Liver (tissue), 3 donors: ENCODE measurements at regions not wholly inside any gene's neighbourhood (a gene's known extent, or its start where the extent isn't known, plus 50 kb on each side); places are given as distances from the start of the nearest gene placed in this dataset.

ENCODE experiments used
- EGR1 ChIP-seq, 2 donors: IDR thresholded peaks; 2 replicates each; pipeline ENCODE4 v1.6.1; 2016 to 2018; ENCODE audit warnings: antibody characterized with exemption in 2 of 2, low read depth in 2 of 2
- RAD21 ChIP-seq, 2 donors: IDR thresholded peaks; 2 replicates each; pipeline ENCODE4 v1.6.1; 2016; ENCODE audit warnings: antibody characterized with exemption in 2 of 2, mild to moderate bottlenecking in 2 of 2
- TAF1 ChIP-seq: conservative IDR thresholded peaks from 2 replicates; pipeline ENCODE4 v1.6.1; 2016; ENCODE audit warnings: antibody characterized with exemption, mild to moderate bottlenecking
- YY1 ChIP-seq: IDR thresholded peaks from 2 replicates; pipeline ENCODE4 v1.6.1; 2016; ENCODE audit warnings: antibody characterized with exemption, mild to moderate bottlenecking
- TF ChIP-seq, protein P1 (sequence below): fragments of 150-350 bp; IDR thresholded peaks from 2 replicates; pipeline ENCODE4 v1.5.1; 2017; ENCODE audit warnings: improper control_type of control experiment, low read depth, low read length; ENCODE audit not compliant: missing input control
- TF ChIP-seq, protein P2 (sequence below): IDR thresholded peaks from 2 replicates; pipeline ENCODE4 v1.6.1; 2016; ENCODE audit warnings: antibody characterized with exemption
- donor health status: healthy.
- donor health status: healthy.

DNA sequence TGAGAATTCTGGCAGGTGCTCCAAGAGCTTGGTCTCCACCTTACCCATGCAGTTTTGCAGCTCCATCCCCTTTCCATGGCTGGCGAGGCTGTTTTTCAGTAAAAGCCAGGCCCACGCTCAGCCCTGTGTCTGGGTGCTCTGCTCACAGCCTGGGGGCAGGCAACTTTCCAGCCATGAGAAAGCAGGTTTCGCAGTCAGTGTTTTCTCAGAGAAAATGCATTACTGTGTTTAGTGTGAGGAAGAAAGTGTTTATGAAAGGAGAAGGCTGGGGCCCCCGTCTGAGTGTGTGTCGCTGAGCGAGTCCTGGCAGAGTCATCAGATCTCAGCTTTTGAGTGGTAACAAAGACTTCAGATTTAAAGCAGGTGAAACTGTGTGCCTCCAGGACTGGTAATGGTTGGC is 248.1 kb downstream of the IRX1 start:
- TF ChIP-seq, protein P1, sequence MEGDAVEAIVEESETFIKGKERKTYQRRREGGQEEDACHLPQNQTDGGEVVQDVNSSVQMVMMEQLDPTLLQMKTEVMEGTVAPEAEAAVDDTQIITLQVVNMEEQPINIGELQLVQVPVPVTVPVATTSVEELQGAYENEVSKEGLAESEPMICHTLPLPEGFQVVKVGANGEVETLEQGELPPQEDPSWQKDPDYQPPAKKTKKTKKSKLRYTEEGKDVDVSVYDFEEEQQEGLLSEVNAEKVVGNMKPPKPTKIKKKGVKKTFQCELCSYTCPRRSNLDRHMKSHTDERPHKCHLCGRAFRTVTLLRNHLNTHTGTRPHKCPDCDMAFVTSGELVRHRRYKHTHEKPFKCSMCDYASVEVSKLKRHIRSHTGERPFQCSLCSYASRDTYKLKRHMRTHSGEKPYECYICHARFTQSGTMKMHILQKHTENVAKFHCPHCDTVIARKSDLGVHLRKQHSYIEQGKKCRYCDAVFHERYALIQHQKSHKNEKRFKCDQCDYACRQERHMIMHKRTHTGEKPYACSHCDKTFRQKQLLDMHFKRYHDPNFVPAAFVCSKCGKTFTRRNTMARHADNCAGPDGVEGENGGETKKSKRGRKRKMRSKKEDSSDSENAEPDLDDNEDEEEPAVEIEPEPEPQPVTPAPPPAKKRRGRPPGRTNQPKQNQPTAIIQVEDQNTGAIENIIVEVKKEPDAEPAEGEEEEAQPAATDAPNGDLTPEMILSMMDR = no peak
- TF ChIP-seq YY1 (no peak), TAF1 (no peak), RAD21 (IDR thresholded peaks at IDR 0.05) (no peak), EGR1 (IDR thresholded peaks at IDR 0.05; ENCODE audit: low read depth in 2 of 2) (no peak)
- TF ChIP-seq, protein P2, sequence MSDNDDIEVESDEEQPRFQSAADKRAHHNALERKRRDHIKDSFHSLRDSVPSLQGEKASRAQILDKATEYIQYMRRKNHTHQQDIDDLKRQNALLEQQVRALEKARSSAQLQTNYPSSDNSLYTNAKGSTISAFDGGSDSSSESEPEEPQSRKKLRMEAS = no peak
